CD4-positive, alpha-beta T cell (primary cell): ENCODE measurements at regions not wholly inside any gene's neighbourhood (a gene's known extent, or its start where the extent isn't known, plus 50 kb on each side); places are given as distances from the start of the nearest gene placed in this dataset.

Source experiments
- ATAC-seq: fragments of 200-7000 bp; cut with Tn5 transposase; one replicate; pipeline ENCODE4 v1.10.0; 2022; ENCODE audit warnings: mild to moderate bottlenecking; ENCODE audit not compliant: poor library complexity
- CTCF ChIA-PET: fragments of 350-600 bp; sonication (Branson Sonifier 250); formaldehyde crosslinking; loops from one replicate; lab custom pipeline; 2021; ENCODE audit warnings: antibody characterized with exemption, inconsistent platforms; lab: Charles Lee
- POLR2A ChIA-PET: fragments of 350-600 bp; sonication (Branson Sonifier 250); formaldehyde crosslinking; loops from one replicate; lab custom pipeline; 2021; ENCODE audit warnings: antibody characterized with exemption, inconsistent platforms; lab: Charles Lee
- DNase-seq, 14 experiments: peaks; one replicate each; pipeline ENCODE4 v3.0.0-alpha.2; 2013 to 2020; ENCODE audit warnings: mixed read lengths in 2 of 14
- H3K27ac ChIP-seq, 2 donors: one replicate each; pipeline versions ENCODE4 v1.5.1 to v1.7.0; 2013; ENCODE audit warnings: low read length in 2 of 2, low read depth in 1 of 2, mild to moderate bottlenecking in 1 of 2
- H3K27me3 ChIP-seq, 2 experiments: 1 replicate in 1 of 2; 2 replicates in 1 of 2; pipeline versions ENCODE4 v1.6.1 to v1.7.0; 2013; ENCODE audit warnings: low read length in 2 of 2, control low read depth in 1 of 2, mild to moderate bottlenecking in 1 of 2, moderate library complexity in 1 of 2; ENCODE audit not compliant: insufficient read depth in 2 of 2, control insufficient read depth in 1 of 2
- H3K36me3 ChIP-seq: one replicate; pipeline ENCODE4 v1.6.1; 2013; ENCODE audit warnings: low read length, control low read depth; ENCODE audit not compliant: insufficient read depth
- H3K4me1 ChIP-seq: one replicate; pipeline ENCODE4 v1.6.1; 2013; ENCODE audit warnings: low read length, control low read depth; ENCODE audit not compliant: insufficient read depth
- H3K4me3 ChIP-seq: one replicate; pipeline ENCODE4 v1.5.1; 2013; ENCODE audit warnings: mild to moderate bottlenecking, low read length, moderate library complexity
- H3K9me3 ChIP-seq, 2 experiments: 1 replicate in 1 of 2; 2 replicates in 1 of 2; pipeline versions ENCODE4 v1.6.1 to v1.7.0; 2013; ENCODE audit warnings: low read length in 2 of 2, mild to moderate bottlenecking in 2 of 2, control low read depth in 1 of 2, moderate library complexity in 1 of 2; ENCODE audit not compliant: control insufficient read depth in 1 of 2, insufficient read depth in 1 of 2
- H3K27ac Mint-ChIP-seq: one replicate; pipeline ENCODE4 v1.8.0; 2020; ENCODE audit warnings: mixed read lengths
- H3K27me3 Mint-ChIP-seq: one replicate; pipeline ENCODE4 v1.8.0; 2021; ENCODE audit warnings: mixed read lengths
- H3K36me3 Mint-ChIP-seq: one replicate; pipeline ENCODE4 v1.8.0; 2021; ENCODE audit warnings: low read depth, mixed read lengths
- H3K4me1 Mint-ChIP-seq: one replicate; pipeline ENCODE4 v1.8.0; 2021; ENCODE audit warnings: low read depth, mixed read lengths
- H3K4me3 Mint-ChIP-seq: one replicate; pipeline ENCODE4 v1.8.0; 2020; ENCODE audit warnings: mild to moderate bottlenecking, mixed read lengths
- H3K9me3 Mint-ChIP-seq: one replicate; pipeline ENCODE4 v1.8.0; 2020; ENCODE audit warnings: mixed read lengths
- CTCF ChIP-seq: fragments of 200-600 bp; IDR thresholded peaks from one replicate; pipeline ENCODE4 v1.8.0; 2022; ENCODE audit warnings: antibody characterized with exemption, mild to moderate bottlenecking
- intact Hi-C, 2 experiments: fragments of 100-400 bp; cut with DNase I in 1 of 2; cut with micrococcal nuclease in 1 of 2; formaldehyde crosslinking; loops; one replicate each; pipeline versions ENCODE4 v1.15.1 to v1.9.0; 2023 to 2025; cut with DNase I, micrococcal nuclease

GRCh38 chr18:37787452-37787851 is 221.9 kb upstream of the CELF4 start:
- ChIA-PET CTCF (no interaction called here), POLR2A (no interaction called here)
- no peak for TF ChIP-seq CTCF
- no peak overlapping the region for H3K4me3 ChIP-seq
- no peak overlapping the region for H3K27ac Mint-ChIP-seq
- ATAC-seq (no peak), DNase-seq (no peak)
- no peaks in the 10 kb centered on the region for H3K4me1 Mint-ChIP-seq
- no peaks in the 10 kb centered on the region for H3K4me1 ChIP-seq
- no peaks in the 10 kb centered on the region for H3K27me3 ChIP-seq
- peaks cover 5% of the 10 kb centered on the region for H3K9me3 Mint-ChIP-seq
- H3K36me3 ChIP-seq = no peaks in the 10 kb centered on the region
- no peak overlapping the region for H3K27ac ChIP-seq
- no peaks in the 10 kb centered on the region for H3K27me3 Mint-ChIP-seq
- H3K9me3 ChIP-seq = no peaks in the 10 kb centered on the region
- no peak overlapping the region for H3K4me3 Mint-ChIP-seq
- intact Hi-C loops = no loop called here
- H3K36me3 Mint-ChIP-seq = no peaks in the 10 kb centered on the region

GRCh38 chr18:37783771-37784170 is 218.2 kb upstream of the CELF4 start:
- H3K4me3 ChIP-seq = no peak overlapping the region
- intact Hi-C loops = no loop called here

GRCh38 chr18:37779220-37779619 is 213.6 kb upstream of the CELF4 start:
- Mint-ChIP-seq H3K4me3 (no peak overlapping the region), H3K9me3 (peaks cover 2% of the 10 kb centered on the region), H3K4me1 (no peaks in the 10 kb centered on the region), H3K27ac (no peak overlapping the region), H3K27me3 (no peaks in the 10 kb centered on the region), H3K36me3 (no peaks in the 10 kb centered on the region)
- ATAC-seq (no peak), DNase-seq (no peak)
- H3K36me3 ChIP-seq = no peaks in the 10 kb centered on the region
- CTCF ChIA-PET = no interaction called here
- intact Hi-C loops = loop anchor here in 1 of 2 experiments (10.0 kb wide), 1 partner anchor 64 kb away; no protein-coding TSS in a partner anchor
- H3K27ac ChIP-seq = no peak overlapping the region
- no peak for TF ChIP-seq CTCF
- no peak overlapping the region for H3K4me3 ChIP-seq
- no peaks in the 10 kb centered on the region for H3K4me1 ChIP-seq
- POLR2A ChIA-PET = no interaction called here
- H3K27me3 ChIP-seq = no peaks in the 10 kb centered on the region
- peaks cover 0 to 10% of the 10 kb centered on the region in 2 experiments for H3K9me3 ChIP-seq

More at GRCh38 chr18:37783771-37784170, 218.2 kb upstream of the CELF4 start:
- Histone ChIP-seq H3K27ac (no peak overlapping the region), H3K36me3 (no peaks in the 10 kb centered on the region), H3K4me1 (no peaks in the 10 kb centered on the region), H3K9me3 (peaks cover 0 to 4% of the 10 kb centered on the region in 2 experiments), H3K27me3 (no peaks in the 10 kb centered on the region)
- ATAC-seq (no peak), DNase-seq (no peak)
- Mint-ChIP-seq H3K4me3 (no peak overlapping the region), H3K27ac (no peak overlapping the region), H3K36me3 (no peaks in the 10 kb centered on the region), H3K27me3 (no peaks in the 10 kb centered on the region), H3K9me3 (peaks cover 5% of the 10 kb centered on the region), H3K4me1 (no peaks in the 10 kb centered on the region)
- TF ChIP-seq CTCF = no peak
- CTCF ChIA-PET = no interaction called here
- POLR2A ChIA-PET = no interaction called here
